ENCODE measurements at regions not wholly inside any gene's neighbourhood (a gene's known extent, or its start where the extent isn't known, plus 50 kb on each side); places are given as distances from the start of the nearest gene placed in this dataset.

DNA sequence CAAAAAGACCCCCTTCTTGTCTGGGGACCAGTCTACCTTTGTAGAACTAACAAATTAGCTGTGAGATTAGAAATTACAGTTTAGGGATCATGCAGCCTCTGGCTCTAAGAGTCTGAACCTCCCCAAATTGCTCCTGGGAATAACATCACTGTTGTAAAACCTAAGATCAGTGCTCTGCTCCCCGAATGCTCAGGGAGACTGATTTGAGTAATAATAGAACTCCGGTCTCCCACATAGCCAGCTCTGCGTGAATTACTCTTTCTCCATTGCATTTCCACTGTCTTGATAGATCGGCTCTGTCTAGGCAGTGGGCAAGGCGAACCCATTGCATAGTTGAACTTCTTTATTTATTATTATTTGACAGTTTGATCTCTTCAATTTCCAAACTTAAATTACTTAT is 160.8 kb upstream of the VCX3A start:
- no peak for DNase-seq (ENCODE audit: low read depth in 2 of 2)

GRCh38 chrX:6694977-6695376 is 160.1 kb upstream of the VCX3A start:
- DNase-seq (ENCODE audit: low read depth in 2 of 2): no peak

DNA sequence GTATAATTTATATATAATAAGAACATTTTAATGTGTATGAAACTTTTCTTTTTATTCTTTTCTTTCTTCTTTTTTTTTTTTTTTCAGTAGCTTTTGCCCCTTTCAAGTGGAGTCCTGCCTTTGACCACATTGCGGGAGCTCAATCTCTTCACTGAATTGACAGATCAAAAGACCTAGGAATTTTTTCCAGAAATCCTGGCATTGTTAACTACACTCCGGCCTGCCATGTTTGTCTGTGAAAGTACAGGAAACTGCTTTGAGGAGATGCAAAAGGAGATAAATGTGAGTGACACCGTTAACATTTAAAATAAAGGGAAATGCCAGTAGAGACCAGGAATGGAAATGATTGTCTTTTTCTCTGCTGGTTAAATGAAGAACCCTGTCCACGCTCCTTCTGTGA is 159.3 kb upstream of the VCX3A start:
- DNase-seq (ENCODE audit: low read depth in 2 of 2): no peak

GRCh38 chrX:6693051-6693450 is 158.1 kb upstream of the VCX3A start:
- DNase-seq (ENCODE audit: low read depth in 2 of 2): no peak

DNA sequence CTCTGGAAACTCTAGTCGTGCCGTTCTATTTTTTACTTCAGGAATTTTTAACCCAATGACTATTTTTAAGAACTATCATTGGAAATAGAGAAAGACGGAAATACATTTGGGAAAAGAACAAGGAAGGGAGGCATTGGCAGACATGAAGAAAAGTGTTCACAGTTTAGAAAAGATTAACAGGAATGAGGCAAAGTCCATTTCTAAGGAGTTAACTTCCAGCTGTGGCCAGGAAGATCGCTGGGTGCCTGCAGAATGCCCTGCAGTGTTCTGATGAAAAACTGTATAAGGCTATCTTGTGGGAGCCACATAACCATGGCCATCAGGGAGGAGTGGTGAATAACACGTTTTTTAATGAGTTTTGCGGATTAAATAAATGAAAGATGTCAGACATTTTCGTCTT is 150.6 kb upstream of the VCX3A start:
- DNase-seq (ENCODE audit: low read depth in 2 of 2): no peak

GRCh38 chrX:6683353-6683752 is 148.4 kb upstream of the VCX3A start:
- no peak for DNase-seq (ENCODE audit: low read depth in 2 of 2)

DNA sequence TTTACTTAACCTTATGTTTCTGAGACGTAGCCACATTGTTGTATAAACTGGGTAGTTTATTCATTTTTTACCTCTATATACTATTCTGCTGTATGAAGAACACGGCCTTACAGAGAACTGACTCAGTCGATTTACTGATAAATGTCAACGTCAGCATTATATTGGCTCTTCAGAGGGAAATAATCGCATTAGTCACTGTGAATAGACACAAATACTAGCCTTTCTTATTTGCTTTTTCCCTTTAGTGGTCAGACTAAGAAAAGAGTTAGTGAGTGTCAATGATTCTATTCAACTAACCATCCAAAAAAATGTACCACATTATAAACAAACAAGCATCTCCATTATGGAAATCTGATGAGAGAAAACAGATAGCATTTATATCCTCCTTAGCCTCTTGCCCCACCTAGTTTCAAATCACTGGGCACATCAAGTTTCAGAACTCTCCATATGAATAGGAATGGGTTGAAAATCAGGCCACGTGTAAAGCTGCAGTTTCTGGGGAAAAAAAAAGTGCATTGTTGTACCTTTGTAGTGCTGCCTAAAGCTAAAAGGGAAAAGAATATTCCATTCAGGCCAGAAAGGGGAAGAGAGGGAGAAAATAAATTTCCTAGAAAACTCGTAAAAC is 146.7 kb upstream of the VCX3A start:
- DNase-seq (ENCODE audit: low read depth in 2 of 2): no peak

DNA sequence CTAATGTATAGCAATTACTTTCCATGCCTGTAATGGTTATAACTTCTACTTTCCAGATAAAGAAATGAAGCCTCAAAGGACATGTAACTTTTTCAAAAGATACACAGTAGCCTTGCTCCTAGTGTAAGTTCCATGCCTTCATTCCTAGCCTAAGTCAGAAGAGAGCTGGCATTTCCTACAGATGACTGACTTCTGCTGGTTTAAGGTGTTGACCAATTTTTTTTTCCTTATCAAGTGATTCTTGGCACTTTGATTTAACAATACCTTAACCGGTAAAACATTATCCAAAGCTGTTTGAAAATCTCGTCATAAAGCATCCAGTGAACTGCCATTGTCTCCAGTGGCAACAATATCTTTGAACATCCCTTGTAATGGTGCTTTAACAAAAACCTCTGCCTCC is 145.1 kb upstream of the VCX3A start:
- DNase-seq (ENCODE audit: low read depth in 2 of 2): no peak

- no peak for DNase-seq (ENCODE audit: low read depth in 2 of 2)
Observed at GRCh38 chrX:6679550-6679949, 144.6 kb upstream of the VCX3A start.

DNA sequence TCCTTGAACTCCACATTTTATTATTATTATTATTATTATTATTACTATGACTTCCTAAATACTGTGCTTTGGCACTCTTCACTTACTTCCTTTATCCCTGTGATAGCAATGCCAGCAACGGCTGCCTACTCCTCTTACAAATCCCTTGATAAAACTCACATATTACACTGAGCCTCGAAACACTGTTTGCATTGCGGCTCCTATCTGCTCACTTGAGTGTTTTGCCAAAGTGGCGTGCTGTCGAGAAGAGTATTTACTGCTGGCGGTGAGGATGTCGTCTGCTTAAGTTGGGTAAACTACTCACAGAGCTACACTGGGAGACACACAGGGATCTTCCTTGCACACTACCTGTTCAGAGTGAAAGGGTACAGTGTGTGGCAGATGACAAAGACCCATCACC is 143.4 kb upstream of the VCX3A start:
- DNase-seq (ENCODE audit: low read depth in 2 of 2): no peak

DNA sequence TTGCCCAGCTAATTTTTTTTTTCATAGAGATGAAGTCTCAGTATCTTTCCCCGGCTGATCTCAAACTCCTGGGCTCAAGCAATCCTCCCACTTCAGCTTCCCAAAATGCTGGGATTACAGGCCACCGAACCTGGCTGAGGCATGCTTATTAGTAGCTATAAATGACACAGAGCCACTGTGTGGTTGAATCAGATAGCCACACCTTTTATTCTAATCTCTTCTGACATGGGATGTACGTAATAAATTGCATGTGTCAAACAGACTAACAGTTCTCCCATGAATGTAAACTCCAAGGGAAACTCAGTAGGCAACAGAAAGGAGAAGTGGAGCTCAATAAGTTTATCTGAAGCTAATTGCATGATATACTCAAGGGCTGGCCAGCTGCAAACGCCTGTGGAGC is 139.8 kb upstream of the VCX3A start:
- DNase-seq (ENCODE audit: low read depth in 2 of 2): no peak

DNA sequence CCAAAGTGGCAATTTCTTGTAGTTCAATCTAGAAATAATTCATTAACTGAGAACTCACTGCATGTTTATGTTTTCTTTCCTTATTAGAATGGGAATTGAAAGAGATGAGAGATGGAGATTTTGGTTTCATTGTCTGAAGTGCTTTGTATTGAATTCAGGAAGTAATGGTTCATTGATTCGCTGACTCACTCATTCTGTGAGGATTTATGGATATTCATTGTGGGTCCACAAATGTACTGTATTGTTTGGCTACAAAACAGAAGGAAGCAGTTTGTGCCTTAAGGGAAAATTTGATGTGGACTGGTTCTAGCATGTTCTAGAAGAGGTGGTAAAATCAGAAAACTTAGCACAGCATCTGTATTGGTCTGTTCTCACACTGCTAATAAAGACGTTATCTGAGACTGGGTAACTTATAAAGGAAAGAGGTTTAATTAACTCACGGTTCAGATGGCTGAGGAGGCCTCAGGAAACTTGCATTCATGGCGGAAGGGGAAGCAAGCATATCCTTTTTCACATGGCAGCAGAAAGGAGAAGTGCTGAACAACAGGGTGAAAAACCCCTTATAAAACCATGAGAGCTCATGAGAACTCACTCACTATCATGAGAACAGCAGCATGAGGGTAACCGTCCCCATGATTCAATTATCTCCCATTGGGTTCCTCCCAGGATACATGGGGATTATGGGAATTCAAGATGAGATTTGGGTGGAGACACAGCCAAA is 132.3 kb upstream of the VCX3A start:
- DNase-seq (ENCODE audit: low read depth in 2 of 2): no peak

DNA sequence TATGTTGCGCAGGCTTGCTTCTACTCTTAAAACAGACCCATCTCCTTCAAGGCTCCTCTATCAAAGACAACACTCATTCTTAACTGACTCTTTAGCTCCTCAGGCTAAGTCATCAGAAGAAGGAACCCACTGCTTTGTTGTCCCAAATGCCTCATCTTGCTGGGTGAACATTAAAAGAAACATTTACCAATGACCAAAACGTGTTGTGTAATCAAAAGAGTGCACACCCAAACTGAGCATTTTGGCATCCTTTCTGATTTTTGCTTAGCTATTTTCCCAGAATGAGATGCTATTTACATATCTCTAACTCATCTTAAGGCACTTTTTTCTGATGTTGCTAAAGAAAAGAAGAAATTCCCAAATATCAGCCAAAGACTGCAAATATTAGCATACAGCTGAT is 131.7 kb upstream of the VCX3A start:
- no peak for DNase-seq (ENCODE audit: low read depth in 2 of 2)

GRCh38 chrX:6661736-6662135 is 126.8 kb upstream of the VCX3A start:
- DNase-seq (ENCODE audit: low read depth in 2 of 2): no peak

DNA sequence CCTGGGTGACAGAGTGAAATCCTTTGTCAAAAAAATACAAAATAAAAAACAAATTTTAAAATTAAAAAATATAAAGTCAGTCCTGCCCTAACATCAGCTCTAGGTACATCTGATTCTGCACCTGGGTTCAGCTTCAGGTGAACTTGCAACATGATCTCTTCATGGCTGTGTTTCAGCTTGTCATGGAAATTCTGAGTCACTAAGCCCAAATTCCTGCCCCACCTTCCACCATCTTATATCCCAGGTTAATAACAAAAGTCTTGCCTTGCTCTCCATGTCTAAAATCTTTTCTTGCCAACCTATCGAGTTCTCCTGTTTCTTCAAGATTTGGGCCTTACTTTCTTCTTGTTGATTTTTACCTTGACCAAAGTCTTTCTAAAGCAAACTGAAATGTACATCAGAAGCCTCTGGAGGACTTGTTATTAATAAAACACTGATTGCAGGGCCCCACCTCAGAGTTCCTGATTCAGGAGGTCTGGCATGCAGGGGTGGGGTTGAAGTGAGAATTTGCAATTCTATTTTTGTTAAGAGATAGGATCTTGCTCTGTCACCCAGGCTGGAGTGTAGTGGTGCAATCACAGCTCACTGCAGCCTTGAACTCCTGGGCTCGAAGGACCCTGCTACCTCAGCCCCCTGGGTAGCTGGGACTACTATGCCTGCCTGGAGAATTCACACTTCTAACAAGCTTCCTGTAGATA is 125.8 kb upstream of the VCX3A start:
- DNase-seq (ENCODE audit: low read depth in 2 of 2): no peak

DNA sequence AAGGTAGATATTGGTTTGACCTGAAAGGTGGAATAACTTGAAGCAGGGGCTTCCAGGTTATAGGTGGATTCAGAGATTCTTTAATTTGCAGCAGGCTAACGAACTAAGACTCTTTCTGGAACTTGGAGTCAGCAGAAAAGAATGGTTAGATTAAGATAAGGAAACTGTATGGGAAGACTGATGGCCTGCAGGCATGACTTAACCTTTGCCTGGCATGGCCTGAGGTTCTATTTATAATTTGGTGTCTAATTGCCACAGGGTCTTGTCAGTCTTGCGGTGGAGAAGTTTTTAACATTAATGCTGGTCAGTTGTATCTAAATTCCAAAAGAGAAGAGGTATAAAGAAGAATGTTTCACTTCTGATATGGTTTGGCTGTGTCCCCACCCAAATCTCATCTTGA is 110.3 kb upstream of the VCX3A start:
- no peak for DNase-seq (ENCODE audit: low read depth in 2 of 2)

GRCh38 chrX:6644411-6644810 is 109.5 kb upstream of the VCX3A start:
- DNase-seq (ENCODE audit: low read depth in 2 of 2): no peak

GRCh38 chrX:6640727-6641126 is 105.8 kb upstream of the VCX3A start:
- no peak for DNase-seq (ENCODE audit: low read depth in 2 of 2)

DNA sequence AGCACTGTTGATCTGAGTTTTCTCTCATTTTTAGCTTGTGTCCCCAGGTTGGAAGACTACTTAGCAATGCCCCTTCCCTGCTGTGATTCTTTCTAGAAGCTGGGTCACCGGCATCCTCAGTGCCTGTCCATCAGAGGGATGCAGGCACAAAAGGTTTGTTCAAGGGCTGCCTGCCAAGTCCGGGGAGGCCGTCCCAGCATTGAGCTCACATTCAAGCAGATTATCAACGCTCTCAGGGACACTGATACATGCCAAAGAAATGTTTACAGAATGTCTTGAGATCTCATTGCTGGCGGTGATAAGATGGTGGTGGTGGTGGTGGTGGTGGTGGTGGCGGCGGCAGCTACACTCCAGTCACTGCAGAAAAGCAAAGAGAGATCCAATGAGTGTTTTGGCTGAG is 79.6 kb upstream of the VCX3A start:
- no peak for DNase-seq (ENCODE audit: low read depth in 2 of 2)

- DNase-seq (ENCODE audit: low read depth in 2 of 2): no peak
Observed at GRCh38 chrX:6599230-6599860, 64.4 kb upstream of the VCX3A start.
